ENCODE measurements at regions not wholly inside any gene's neighbourhood (a gene's known extent, or its start where the extent isn't known, plus 50 kb on each side); places are given as distances from the start of the nearest gene placed in this dataset.

GRCh38 chr2:173669888-173670287, 295.3 kb downstream of the SP3 start:
- DNase-seq (ENCODE audit: low spot score), result no peak

GRCh38 chr2:173672573-173673340, 292.4 kb downstream of the SP3 start:
- DNase-seq (ENCODE audit: low spot score), result no peak

GRCh38 chr2:173673640-173674039, 291.5 kb downstream of the SP3 start:
- no peak for DNase-seq (ENCODE audit: low spot score)

GRCh38 chr2:173676647-173677046, 288.5 kb downstream of the SP3 start:
- DNase-seq (ENCODE audit: low spot score), result no peak

- DNase-seq (ENCODE audit: low spot score), result no peak
These were observed 287.0 kb downstream of the SP3 start for GRCh38 chr2:173678186-173678585.

- no peak for DNase-seq (ENCODE audit: low spot score)
These were observed 284.6 kb downstream of the SP3 start for GRCh38 chr2:173680574-173680973.

- DNase-seq (ENCODE audit: low spot score), result no peak
These were observed 283.1 kb downstream of the SP3 start for GRCh38 chr2:173681881-173682650.

- DNase-seq (ENCODE audit: low spot score), result no peak
These were observed 280.2 kb downstream of the SP3 start for GRCh38 chr2:173684896-173685459.

- DNase-seq (ENCODE audit: low spot score), result no peak
These were observed 274.8 kb downstream of the SP3 start for GRCh38 chr2:173690349-173690748.

GRCh38 chr2:173692068-173692467, 273.1 kb downstream of the SP3 start:
- DNase-seq (ENCODE audit: low spot score), result no peak

GRCh38 chr2:173693044-173693589, 272.1 kb downstream of the SP3 start:
- no peak for DNase-seq (ENCODE audit: low spot score)

GRCh38 chr2:173696274-173696673, 268.9 kb downstream of the SP3 start:
- DNase-seq (ENCODE audit: low spot score), result no peak

GRCh38 chr2:173697929-173698328, 267.2 kb downstream of the SP3 start:
- no peak for DNase-seq (ENCODE audit: low spot score)

- no peak for DNase-seq (ENCODE audit: low spot score)
These were observed 259.5 kb downstream of the SP3 start for GRCh38 chr2:173705656-173706055.

- no peak for DNase-seq (ENCODE audit: low spot score)
These were observed 258.2 kb downstream of the SP3 start for GRCh38 chr2:173706936-173707335.

- no peak for DNase-seq (ENCODE audit: low spot score)
These were observed 256.4 kb downstream of the SP3 start for GRCh38 chr2:173708806-173709205.

- DNase-seq (ENCODE audit: low spot score), result no peak
These were observed 253.4 kb downstream of the SP3 start for GRCh38 chr2:173711816-173712215.

- DNase-seq (ENCODE audit: low spot score), result no peak
These were observed 251.1 kb downstream of the SP3 start for GRCh38 chr2:173713904-173714555.

GRCh38 chr2:173715441-173715840, 249.7 kb downstream of the SP3 start:
- no peak for DNase-seq (ENCODE audit: low spot score)

- DNase-seq (ENCODE audit: low spot score), result no peak
These were observed 248.6 kb downstream of the SP3 start for GRCh38 chr2:173716458-173717052.

GRCh38 chr2:173719471-173719870, 245.7 kb downstream of the SP3 start:
- DNase-seq (ENCODE audit: low spot score), result no peak

- DNase-seq (ENCODE audit: low spot score), result no peak
These were observed 244.9 kb downstream of the SP3 start for GRCh38 chr2:173720306-173720705.
